Fibroblast of lung (primary cell): ENCODE measurements at regions not wholly inside any gene's neighbourhood (a gene's known extent, or its start where the extent isn't known, plus 50 kb on each side); places are given as distances from the start of the nearest gene placed in this dataset.

Experiments
- DNase-seq, 2 donors: peaks; one replicate each; pipeline versions ENCODE4 v3.0.0 to v3.0.0-alpha.2; 2010; ENCODE audit warnings: low read depth in 2 of 2
- H2AFZ ChIP-seq: 2 replicates; pipeline ENCODE4 v1.5.1; 2012; ENCODE audit warnings: low read length, control low read depth, inconsistent platforms
- H3K27ac ChIP-seq: 2 replicates; pipeline ENCODE4 v1.5.1; 2011; ENCODE audit warnings: low read length, control low read depth; ENCODE audit not compliant: insufficient read depth
- H3K27me3 ChIP-seq: 2 replicates; pipeline ENCODE4 v1.5.1; 2011; ENCODE audit warnings: mild to moderate bottlenecking, low read length; ENCODE audit not compliant: control insufficient read depth, insufficient read depth
- H3K36me3 ChIP-seq: 2 replicates; pipeline ENCODE4 v1.5.1; 2011; ENCODE audit warnings: low read length; ENCODE audit not compliant: control insufficient read depth, insufficient read depth
- H3K4me1 ChIP-seq: 2 replicates; pipeline ENCODE4 v1.5.1; 2011; ENCODE audit warnings: low read length; ENCODE audit not compliant: control insufficient read depth, insufficient read depth; ENCODE audit errors: extremely low read depth
- H3K4me2 ChIP-seq: 2 replicates; pipeline ENCODE4 v1.5.1; 2011; ENCODE audit warnings: low read length, control low read depth; ENCODE audit not compliant: insufficient read depth; ENCODE audit errors: extremely low read depth
- H3K4me3 ChIP-seq, 4 experiments: fragments of 200-600 bp in 1 of 4; sonication (generic) in 1 of 4; replicated peaks in 1 of 4; 2 replicates each; pipeline ENCODE4 v1.5.1; 2011 to 2016; ENCODE audit warnings: low read length in 4 of 4, low read depth in 3 of 4, mild to moderate bottlenecking in 3 of 4, control low read depth in 2 of 4, inconsistent platforms in 1 of 4, mixed read lengths in 1 of 4; ENCODE audit not compliant: insufficient read depth in 1 of 4; ENCODE audit errors: control extremely low read depth in 1 of 4
- H3K79me2 ChIP-seq: 2 replicates; pipeline ENCODE4 v1.5.1; 2012; ENCODE audit warnings: mild to moderate bottlenecking, low read length, inconsistent platforms; ENCODE audit not compliant: control insufficient read depth, insufficient read depth
- H3K9ac ChIP-seq: 2 replicates; pipeline ENCODE4 v1.5.1; 2011; ENCODE audit warnings: mild to moderate bottlenecking, low read length, control low read depth; ENCODE audit not compliant: insufficient read depth
- H3K9me3 ChIP-seq: 2 replicates; pipeline ENCODE4 v1.5.1; 2012; ENCODE audit warnings: low read depth, low read length; ENCODE audit not compliant: control insufficient read depth, insufficient read depth
- H4K20me1 ChIP-seq: 2 replicates; pipeline ENCODE4 v1.5.1; 2011; ENCODE audit warnings: low read length; ENCODE audit not compliant: control insufficient read depth, insufficient read depth; ENCODE audit errors: extremely low read depth
- EZH2 ChIP-seq: IDR thresholded peaks from 2 replicates; pipeline ENCODE4 v1.5.1; 2012; ENCODE audit warnings: low read length, control low read depth, mild to moderate bottlenecking; ENCODE audit errors: missing control alignments
- TF ChIP-seq, protein P1 (sequence below), 2 donors: IDR thresholded peaks in 1 of 2; conservative IDR thresholded peaks in 1 of 2; 1 replicate in 1 of 2; 2 replicates in 1 of 2; pipeline ENCODE4 v1.5.1; 2011 to 2012; ENCODE audit warnings: low read length in 2 of 2, control low read depth in 1 of 2, inconsistent platforms in 1 of 2, low read depth in 1 of 2, mild to moderate bottlenecking in 1 of 2

DNA sequence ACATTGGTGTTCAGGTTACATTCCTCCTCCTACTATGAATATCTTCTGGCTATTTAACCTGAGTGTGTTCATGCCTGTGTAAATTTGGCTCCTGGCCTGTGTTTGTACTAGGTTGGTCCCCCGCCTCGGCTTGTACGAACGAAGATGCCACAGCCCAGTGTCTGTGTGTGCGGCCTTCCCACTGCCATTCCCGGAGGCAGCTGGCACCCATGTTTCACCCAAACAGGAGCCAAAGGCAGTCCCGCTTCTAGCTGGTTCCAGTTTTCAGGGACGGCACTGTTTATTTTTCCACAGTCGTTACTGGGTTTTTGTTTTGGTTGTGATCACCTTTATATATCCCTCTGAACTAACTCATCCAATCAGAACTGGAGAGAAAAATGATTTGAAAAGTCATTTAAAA lies 102.5 kb upstream of the ZNF536 start:
- Histone ChIP-seq H3K4me1 (no peaks in the 10 kb centered on the region), H3K27me3 (no peaks in the 10 kb centered on the region), H3K9me3 (no peaks in the 10 kb centered on the region), H3K79me2 (no peaks in the 10 kb centered on the region), H3K4me2 (no peak overlapping the region), H3K9ac (no peak overlapping the region), H3K36me3 (no peaks in the 10 kb centered on the region), H2AFZ (no peak overlapping the region), H4K20me1 (no peaks in the 10 kb centered on the region), H3K27ac (no peak overlapping the region), H3K4me3 (no peak overlapping the region)
- TF ChIP-seq, protein P1, sequence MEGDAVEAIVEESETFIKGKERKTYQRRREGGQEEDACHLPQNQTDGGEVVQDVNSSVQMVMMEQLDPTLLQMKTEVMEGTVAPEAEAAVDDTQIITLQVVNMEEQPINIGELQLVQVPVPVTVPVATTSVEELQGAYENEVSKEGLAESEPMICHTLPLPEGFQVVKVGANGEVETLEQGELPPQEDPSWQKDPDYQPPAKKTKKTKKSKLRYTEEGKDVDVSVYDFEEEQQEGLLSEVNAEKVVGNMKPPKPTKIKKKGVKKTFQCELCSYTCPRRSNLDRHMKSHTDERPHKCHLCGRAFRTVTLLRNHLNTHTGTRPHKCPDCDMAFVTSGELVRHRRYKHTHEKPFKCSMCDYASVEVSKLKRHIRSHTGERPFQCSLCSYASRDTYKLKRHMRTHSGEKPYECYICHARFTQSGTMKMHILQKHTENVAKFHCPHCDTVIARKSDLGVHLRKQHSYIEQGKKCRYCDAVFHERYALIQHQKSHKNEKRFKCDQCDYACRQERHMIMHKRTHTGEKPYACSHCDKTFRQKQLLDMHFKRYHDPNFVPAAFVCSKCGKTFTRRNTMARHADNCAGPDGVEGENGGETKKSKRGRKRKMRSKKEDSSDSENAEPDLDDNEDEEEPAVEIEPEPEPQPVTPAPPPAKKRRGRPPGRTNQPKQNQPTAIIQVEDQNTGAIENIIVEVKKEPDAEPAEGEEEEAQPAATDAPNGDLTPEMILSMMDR (conservative IDR thresholded peaks at IDR 0.05 in 1 of 2, IDR thresholded peaks at IDR 0.05 in 1 of 2; ENCODE audit: low read depth in 1 of 2, low read length in 2 of 2) = no peak
- TF ChIP-seq EZH2 = no peak
- no peak for DNase-seq

DNA sequence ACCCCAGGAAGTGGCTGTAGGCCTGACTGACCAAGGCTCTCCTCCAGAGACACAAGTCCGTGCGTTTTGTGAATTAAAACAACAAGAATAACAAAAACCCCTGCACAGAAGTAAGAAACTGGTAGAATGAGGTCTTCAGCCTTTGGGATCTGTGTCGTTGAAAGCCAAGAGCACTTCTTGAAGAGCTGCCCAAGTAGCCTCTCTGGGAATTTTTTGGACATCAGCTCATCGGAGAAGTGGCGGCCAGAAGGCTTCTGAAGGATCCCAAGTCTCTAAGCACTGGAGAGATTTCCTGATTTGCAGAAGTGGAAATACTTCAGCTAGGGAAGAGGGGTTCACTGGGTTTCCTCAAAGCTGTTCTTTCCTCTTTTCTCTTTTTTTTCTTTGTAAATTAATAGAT lies 100.4 kb upstream of the ZNF536 start:
- Histone ChIP-seq H3K9ac (no peak overlapping the region), H3K4me3 (no peak overlapping the region), H3K27ac (no peak overlapping the region), H4K20me1 (no peaks in the 10 kb centered on the region), H3K4me2 (no peak overlapping the region), H3K79me2 (no peaks in the 10 kb centered on the region), H3K4me1 (no peaks in the 10 kb centered on the region), H2AFZ (no peak overlapping the region), H3K36me3 (no peaks in the 10 kb centered on the region), H3K9me3 (no peaks in the 10 kb centered on the region), H3K27me3 (no peaks in the 10 kb centered on the region)
- no peak for DNase-seq
- TF ChIP-seq, protein P1 (conservative IDR thresholded peaks at IDR 0.05 in 1 of 2, IDR thresholded peaks at IDR 0.05 in 1 of 2; ENCODE audit: low read depth in 1 of 2, low read length in 2 of 2) = no peak
- no peak for TF ChIP-seq EZH2

DNA sequence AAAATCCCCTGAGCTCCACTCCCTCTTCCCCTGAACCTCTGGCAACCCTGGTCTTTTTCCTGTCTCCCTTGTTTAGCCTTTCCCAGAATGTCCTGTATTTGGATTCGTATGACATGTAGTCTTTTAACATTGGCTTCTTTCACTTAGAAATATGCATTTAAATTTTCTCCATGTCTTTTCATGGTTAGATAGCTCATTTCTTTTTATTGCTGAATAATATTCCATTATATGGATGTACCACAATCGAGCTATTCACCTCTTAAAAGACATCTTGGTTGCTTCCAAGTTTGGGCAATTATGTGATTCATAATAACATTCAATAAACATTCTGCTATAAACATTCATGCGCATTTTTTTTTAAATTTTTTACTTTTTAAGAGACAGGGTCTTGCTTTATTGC lies 99.6 kb upstream of the ZNF536 start:
- no peaks in the 10 kb centered on the region for H4K20me1 ChIP-seq
- no peaks in the 10 kb centered on the region for H3K79me2 ChIP-seq
- no peaks in the 10 kb centered on the region for H3K9me3 ChIP-seq
- H3K4me3 ChIP-seq = no peak overlapping the region
- no peak overlapping the region for H3K9ac ChIP-seq
- H3K4me2 ChIP-seq = no peak overlapping the region
- no peak overlapping the region for H3K27ac ChIP-seq
- DNase-seq = no peak
- no peak overlapping the region for H2AFZ ChIP-seq
- no peaks in the 10 kb centered on the region for H3K4me1 ChIP-seq
- H3K27me3 ChIP-seq = no peaks in the 10 kb centered on the region
- no peaks in the 10 kb centered on the region for H3K36me3 ChIP-seq
- TF ChIP-seq EZH2 = no peak
- TF ChIP-seq, protein P1 (conservative IDR thresholded peaks at IDR 0.05 in 1 of 2, IDR thresholded peaks at IDR 0.05 in 1 of 2; ENCODE audit: low read depth in 1 of 2, low read length in 2 of 2) = no peak
